ENCODE measurements at regions not wholly inside any gene's neighbourhood (a gene's known extent, or its start where the extent isn't known, plus 50 kb on each side); places are given as distances from the start of the nearest gene placed in this dataset.

- no peak for TF ChIP-seq POLR2A (IDR thresholded peaks at IDR 0.05)
- TF ChIP-seq, protein P1, sequence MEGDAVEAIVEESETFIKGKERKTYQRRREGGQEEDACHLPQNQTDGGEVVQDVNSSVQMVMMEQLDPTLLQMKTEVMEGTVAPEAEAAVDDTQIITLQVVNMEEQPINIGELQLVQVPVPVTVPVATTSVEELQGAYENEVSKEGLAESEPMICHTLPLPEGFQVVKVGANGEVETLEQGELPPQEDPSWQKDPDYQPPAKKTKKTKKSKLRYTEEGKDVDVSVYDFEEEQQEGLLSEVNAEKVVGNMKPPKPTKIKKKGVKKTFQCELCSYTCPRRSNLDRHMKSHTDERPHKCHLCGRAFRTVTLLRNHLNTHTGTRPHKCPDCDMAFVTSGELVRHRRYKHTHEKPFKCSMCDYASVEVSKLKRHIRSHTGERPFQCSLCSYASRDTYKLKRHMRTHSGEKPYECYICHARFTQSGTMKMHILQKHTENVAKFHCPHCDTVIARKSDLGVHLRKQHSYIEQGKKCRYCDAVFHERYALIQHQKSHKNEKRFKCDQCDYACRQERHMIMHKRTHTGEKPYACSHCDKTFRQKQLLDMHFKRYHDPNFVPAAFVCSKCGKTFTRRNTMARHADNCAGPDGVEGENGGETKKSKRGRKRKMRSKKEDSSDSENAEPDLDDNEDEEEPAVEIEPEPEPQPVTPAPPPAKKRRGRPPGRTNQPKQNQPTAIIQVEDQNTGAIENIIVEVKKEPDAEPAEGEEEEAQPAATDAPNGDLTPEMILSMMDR (IDR thresholded peaks at IDR 0.05), result no peak
Observed at GRCh38 chr15:37801529-37801928, 132.9 kb upstream of the TMCO5A start.
